HepG2 (cell line): ENCODE measurements at regions not wholly inside any gene's neighbourhood (a gene's known extent, or its start where the extent isn't known, plus 50 kb on each side); places are given as distances from the start of the nearest gene placed in this dataset.

Source experiments
- AGO2 ChIP-seq: fragments of 200-400 bp; formaldehyde crosslinking; optimal IDR thresholded peaks from 2 replicates; pipeline ENCODE3; 2017; ENCODE audit warnings: mild to moderate bottlenecking, low read depth, low read length, moderate library complexity
- ASH2L ChIP-seq: fragments of 300-600, 200-600 bp; sonication (generic); IDR thresholded peaks from 2 replicates; pipeline ENCODE4 v1.7.0; 2017; ENCODE audit warnings: low read depth, mild to moderate bottlenecking, moderate library complexity, mixed read lengths, low read length; ENCODE audit not compliant: insufficient read length
- FOXO1 ChIP-seq: sonication (generic); formaldehyde crosslinking; IDR thresholded peaks from 2 replicates; pipeline ENCODE4 v1.4.0; 2020; ENCODE audit warnings: missing genetic modification reagents
- GATA4 ChIP-seq: sonication (generic); IDR thresholded peaks from 2 replicates; pipeline ENCODE4 v1.6.1; 2016; ENCODE audit warnings: antibody characterized with exemption, low read depth, borderline replicate concordance
- KDM2A ChIP-seq: sonication (generic); formaldehyde crosslinking; IDR thresholded peaks from 2 replicates; pipeline ENCODE4 v1.4.0; 2020; ENCODE audit warnings: low read depth, missing genetic modification reagents, borderline replicate concordance
- LCORL ChIP-seq, 2 experiments: fragments of 450-650 bp in 1 of 2; sonication (generic) in 1 of 2; formaldehyde crosslinking in 1 of 2; IDR thresholded peaks; 2 replicates each; pipeline versions ENCODE4 v1.5.0 to v1.6.1; 2017 to 2020; ENCODE audit warnings: antibody characterized with exemption in 1 of 2, missing genetic modification reagents in 1 of 2
- MAFK ChIP-seq, 2 experiments: IDR thresholded peaks in 1 of 2; conservative IDR thresholded peaks in 1 of 2; 2 replicates each; pipeline ENCODE4 v1.6.1; 2011; ENCODE audit warnings: improper control_type of control experiment in 2 of 2, low read length in 2 of 2
- MTF2 ChIP-seq: sonication (generic); formaldehyde crosslinking; IDR thresholded peaks from 2 replicates; pipeline ENCODE4 v1.5.0; 2020; ENCODE audit warnings: missing genetic modification reagents, borderline replicate concordance
- NCOA1 ChIP-seq: sonication (generic); formaldehyde crosslinking; IDR thresholded peaks from 2 replicates; pipeline ENCODE4 v1.9.0; 2021; ENCODE audit warnings: missing genetic modification reagents
- SIX1 ChIP-seq: sonication (generic); formaldehyde crosslinking; IDR thresholded peaks from 2 replicates; pipeline ENCODE4 v1.4.0; 2020; ENCODE audit warnings: missing genetic modification reagents, borderline replicate concordance
- SP140L ChIP-seq: sonication (generic); formaldehyde crosslinking; IDR thresholded peaks from 2 replicates; pipeline ENCODE4 v1.4.0; 2020; ENCODE audit warnings: missing genetic modification reagents, borderline replicate concordance
- WIZ ChIP-seq: sonication (generic); formaldehyde crosslinking; IDR thresholded peaks from 2 replicates; pipeline ENCODE4 v1.5.1; 2020; ENCODE audit warnings: mild to moderate bottlenecking, missing genetic modification reagents
- XRCC5 ChIP-seq: fragments of 200-400 bp; formaldehyde crosslinking; optimal IDR thresholded peaks from 2 replicates; pipeline ENCODE3; 2017; ENCODE audit warnings: mild to moderate bottlenecking, low read length
- ZBTB1 ChIP-seq: sonication (generic); formaldehyde crosslinking; IDR thresholded peaks from 2 replicates; pipeline ENCODE4 v1.4.0; 2020; ENCODE audit warnings: missing genetic modification reagents, borderline replicate concordance
- ZFP90 ChIP-seq: sonication (generic); formaldehyde crosslinking; IDR thresholded peaks from 2 replicates; pipeline ENCODE4 v1.8.0; 2022; ENCODE audit warnings: missing genetic modification reagents, mild to moderate bottlenecking, inconsistent platforms, borderline replicate concordance
- ZKSCAN8 ChIP-seq: IDR thresholded peaks from 2 replicates; pipeline ENCODE4 v1.6.1; 2016; ENCODE audit warnings: borderline replicate concordance, missing genetic modification reagents, missing compliant biosample characterization
- ZNF207 ChIP-seq: fragments of 450-650 bp; IDR thresholded peaks from 2 replicates; pipeline ENCODE4 v1.6.1; 2016; ENCODE audit warnings: antibody characterized with exemption, borderline replicate concordance
- ZNF232 ChIP-seq: sonication (generic); formaldehyde crosslinking; IDR thresholded peaks from 2 replicates; pipeline ENCODE4 v1.4.0; 2020; ENCODE audit warnings: missing genetic modification reagents, borderline replicate concordance
- ZNF354B ChIP-seq: sonication (generic); formaldehyde crosslinking; IDR thresholded peaks from 2 replicates; pipeline ENCODE4 v1.8.0; 2022; ENCODE audit warnings: mild to moderate bottlenecking, missing genetic modification reagents
- ZNF510 ChIP-seq: sonication (generic); formaldehyde crosslinking; IDR thresholded peaks from 2 replicates; pipeline ENCODE4 v1.4.0; 2020; ENCODE audit warnings: low read depth, mild to moderate bottlenecking, missing genetic modification reagents
- ZNF607 ChIP-seq: sonication (generic); formaldehyde crosslinking; IDR thresholded peaks from 2 replicates; pipeline ENCODE4 v1.5.1; 2020; ENCODE audit warnings: missing genetic modification reagents, mild to moderate bottlenecking, borderline replicate concordance
- ZNF652 ChIP-seq: IDR thresholded peaks from 2 replicates; pipeline ENCODE4 v1.6.1; 2016; ENCODE audit warnings: low read depth, borderline replicate concordance
- ZNF720 ChIP-seq: sonication (generic); formaldehyde crosslinking; IDR thresholded peaks from 2 replicates; pipeline ENCODE4 v1.4.0; 2020; ENCODE audit warnings: missing genetic modification reagents
- TF ChIP-seq, protein P1 (sequence below): sonication (generic); formaldehyde crosslinking; IDR thresholded peaks from 2 replicates; pipeline ENCODE4 v1.8.1; 2023; ENCODE audit warnings: mild to moderate bottlenecking, inconsistent platforms, moderate library complexity, missing genetic modification reagents, borderline replicate concordance
- TF ChIP-seq, protein P2 (sequence below): IDR thresholded peaks from 2 replicates; pipeline ENCODE4 v1.6.1; 2016
- TF ChIP-seq, protein P3 (sequence below): IDR thresholded peaks from 2 replicates; pipeline ENCODE4 v1.6.1; 2016; ENCODE audit warnings: missing genetic modification reagents, missing compliant biosample characterization
- TF ChIP-seq, protein P4 (sequence below): IDR thresholded peaks from 2 replicates; pipeline ENCODE4 v1.6.1; 2016; ENCODE audit warnings: low read depth, borderline replicate concordance
- TF ChIP-seq, protein P5 (sequence below): IDR thresholded peaks from 2 replicates; pipeline ENCODE4 v1.6.1; 2012; ENCODE audit warnings: inconsistent platforms

DNA sequence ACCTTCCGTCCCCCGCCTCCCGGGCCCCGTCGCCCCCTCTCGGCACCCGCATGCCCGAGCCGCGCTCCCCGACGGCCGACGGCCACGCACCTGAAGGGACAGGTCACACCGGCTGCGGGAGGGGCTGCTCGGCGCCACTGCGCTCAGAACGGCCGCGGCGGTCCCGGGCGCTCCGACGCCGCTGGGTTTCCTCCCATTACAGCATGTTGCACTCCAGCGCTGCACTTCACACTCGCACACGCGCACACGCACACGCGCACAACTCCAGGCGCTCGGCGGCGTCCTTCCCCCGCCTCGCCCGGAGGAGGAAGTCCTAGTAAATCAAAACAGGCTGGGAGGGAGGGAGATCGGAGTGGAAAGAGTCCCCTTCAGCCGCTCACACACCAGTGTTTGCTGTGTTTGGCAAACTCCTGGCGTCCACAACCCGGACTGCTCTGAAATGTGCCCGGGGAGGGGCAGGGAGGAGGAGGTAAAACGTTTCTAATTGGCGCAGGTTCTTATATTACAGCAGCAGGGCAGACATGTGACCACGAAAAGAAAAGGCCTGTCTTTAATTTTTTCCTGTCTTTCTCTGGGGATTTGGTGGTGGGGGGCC, 76.7 kb upstream of the VGLL4 start (continued):
- TF ChIP-seq ZNF720 (CRISPR knock-in tag): no peak
- no peak for TF ChIP-seq ZBTB1
- peak; percentile 58; the same call in 1 of the 2 replicates for TF ChIP-seq ZNF232 (CRISPR knock-in tag)
- peak; percentile 38; the same call in 1 of the 2 replicates for TF ChIP-seq NCOA1 (CRISPR knock-in tag)
- TF ChIP-seq XRCC5: no peak
- TF ChIP-seq KDM2A (CRISPR knock-in tag): peak; percentile 53; the same call in 1 of the 2 replicates
- TF ChIP-seq LCORL (IDR thresholded peaks at IDR 0.05): no peak
- peak; percentile 16; the same call in 1 of the 2 replicates for TF ChIP-seq LCORL (CRISPR knock-in tag; IDR thresholded peaks at IDR 0.05)
- TF ChIP-seq, protein P1, sequence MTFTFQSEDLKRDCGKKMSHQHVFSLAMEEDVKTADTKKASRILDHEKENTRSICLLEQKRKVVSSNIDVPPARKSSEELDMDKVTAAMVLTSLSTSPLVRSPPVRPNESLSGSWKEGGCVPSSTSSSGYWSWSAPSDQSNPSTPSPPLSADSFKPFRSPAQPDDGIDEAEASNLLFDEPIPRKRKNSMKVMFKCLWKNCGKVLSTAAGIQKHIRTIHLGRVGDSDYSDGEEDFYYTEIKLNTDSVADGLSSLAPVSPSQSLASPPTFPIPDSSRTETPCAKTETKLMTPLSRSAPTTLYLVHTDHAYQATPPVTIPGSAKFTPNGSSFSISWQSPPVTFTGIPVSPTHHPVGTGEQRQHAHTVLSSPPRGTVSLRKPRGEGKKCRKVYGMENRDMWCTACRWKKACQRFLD (CRISPR knock-in tag): no peak
- peak; percentile 46; the same call in 1 of the 2 replicates for TF ChIP-seq ZNF607 (CRISPR knock-in tag)
- TF ChIP-seq SP140L: no peak
- 0 out of 2 replicates have a peak, but pooled peaks have one; percentile 28 for TF ChIP-seq ZKSCAN8 (CRISPR knock-in tag)
- TF ChIP-seq, protein P2, sequence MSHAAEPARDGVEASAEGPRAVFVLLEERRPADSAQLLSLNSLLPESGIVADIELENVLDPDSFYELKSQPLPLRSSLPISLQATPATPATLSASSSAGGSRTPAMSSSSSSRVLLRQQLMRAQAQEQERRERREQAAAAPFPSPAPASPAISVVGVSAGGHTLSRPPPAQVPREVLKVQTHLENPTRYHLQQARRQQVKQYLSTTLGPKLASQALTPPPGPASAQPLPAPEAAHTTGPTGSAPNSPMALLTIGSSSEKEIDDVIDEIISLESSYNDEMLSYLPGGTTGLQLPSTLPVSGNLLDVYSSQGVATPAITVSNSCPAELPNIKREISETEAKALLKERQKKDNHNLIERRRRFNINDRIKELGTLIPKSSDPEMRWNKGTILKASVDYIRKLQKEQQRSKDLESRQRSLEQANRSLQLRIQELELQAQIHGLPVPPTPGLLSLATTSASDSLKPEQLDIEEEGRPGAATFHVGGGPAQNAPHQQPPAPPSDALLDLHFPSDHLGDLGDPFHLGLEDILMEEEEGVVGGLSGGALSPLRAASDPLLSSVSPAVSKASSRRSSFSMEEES: no peak
- TF ChIP-seq SIX1 (CRISPR knock-in tag): no peak
- no peak for TF ChIP-seq ZNF207
- TF ChIP-seq WIZ (CRISPR knock-in tag): no peak
- TF ChIP-seq ZNF652 (CRISPR knock-in tag): no peak
- no peak for TF ChIP-seq FOXO1 (CRISPR knock-in tag)
- no peak for TF ChIP-seq MAFK (conservative IDR thresholded peaks at IDR 0.05 in 1 of 2, IDR thresholded peaks at IDR 0.05 in 1 of 2; ENCODE audit: low read length in 2 of 2)
- no peak for TF ChIP-seq AGO2
- TF ChIP-seq ASH2L: peak; percentile 26
- peak; percentile 50; the same call in 1 of the 2 replicates for TF ChIP-seq MTF2 (CRISPR knock-in tag)
- no peak; the same call in 1 of the 2 replicates for TF ChIP-seq ZNF354B (CRISPR knock-in tag)
- TF ChIP-seq, protein P3, sequence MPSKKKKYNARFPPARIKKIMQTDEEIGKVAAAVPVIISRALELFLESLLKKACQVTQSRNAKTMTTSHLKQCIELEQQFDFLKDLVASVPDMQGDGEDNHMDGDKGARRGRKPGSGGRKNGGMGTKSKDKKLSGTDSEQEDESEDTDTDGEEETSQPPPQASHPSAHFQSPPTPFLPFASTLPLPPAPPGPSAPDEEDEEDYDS: peak; percentile 46; the same call in 1 of the 2 replicates
- TF ChIP-seq ZNF510 (CRISPR knock-in tag): no peak
- TF ChIP-seq, protein P4, sequence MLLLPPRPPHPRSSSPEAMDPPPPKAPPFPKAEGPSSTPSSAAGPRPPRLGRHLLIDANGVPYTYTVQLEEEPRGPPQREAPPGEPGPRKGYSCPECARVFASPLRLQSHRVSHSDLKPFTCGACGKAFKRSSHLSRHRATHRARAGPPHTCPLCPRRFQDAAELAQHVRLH (CRISPR knock-in tag): no peak
- TF ChIP-seq ZFP90: 0 out of 2 replicates have a peak, but pooled peaks have one; percentile 55
- TF ChIP-seq, protein P5, sequence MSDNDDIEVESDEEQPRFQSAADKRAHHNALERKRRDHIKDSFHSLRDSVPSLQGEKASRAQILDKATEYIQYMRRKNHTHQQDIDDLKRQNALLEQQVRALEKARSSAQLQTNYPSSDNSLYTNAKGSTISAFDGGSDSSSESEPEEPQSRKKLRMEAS: peak; percentile 74
- TF ChIP-seq GATA4: no peak
